ENCODE measurements at regions not wholly inside any gene's neighbourhood (a gene's known extent, or its start where the extent isn't known, plus 50 kb on each side); places are given as distances from the start of the nearest gene placed in this dataset.

DNA sequence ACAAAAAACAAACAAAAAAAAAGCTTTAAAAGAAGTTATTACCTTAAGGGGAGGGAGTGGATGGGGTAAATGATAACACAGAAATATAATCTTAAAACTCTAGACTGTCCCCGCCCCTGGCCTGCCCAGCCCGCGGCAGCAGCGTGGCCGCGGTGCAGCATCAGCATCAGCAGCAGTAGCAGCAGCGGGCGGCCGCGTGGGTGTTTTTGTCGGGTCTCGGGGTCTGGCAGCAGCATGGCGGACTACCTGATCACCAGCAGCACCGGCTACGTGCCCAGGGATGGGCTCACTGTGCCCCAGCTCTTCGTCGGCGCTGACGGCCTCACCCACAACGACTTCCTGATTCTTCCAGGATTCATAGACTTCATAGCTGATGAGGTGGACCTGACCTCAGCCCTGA lies 80.0 kb upstream of the ANKRD28 start:
- TF ChIP-seq, protein P1, sequence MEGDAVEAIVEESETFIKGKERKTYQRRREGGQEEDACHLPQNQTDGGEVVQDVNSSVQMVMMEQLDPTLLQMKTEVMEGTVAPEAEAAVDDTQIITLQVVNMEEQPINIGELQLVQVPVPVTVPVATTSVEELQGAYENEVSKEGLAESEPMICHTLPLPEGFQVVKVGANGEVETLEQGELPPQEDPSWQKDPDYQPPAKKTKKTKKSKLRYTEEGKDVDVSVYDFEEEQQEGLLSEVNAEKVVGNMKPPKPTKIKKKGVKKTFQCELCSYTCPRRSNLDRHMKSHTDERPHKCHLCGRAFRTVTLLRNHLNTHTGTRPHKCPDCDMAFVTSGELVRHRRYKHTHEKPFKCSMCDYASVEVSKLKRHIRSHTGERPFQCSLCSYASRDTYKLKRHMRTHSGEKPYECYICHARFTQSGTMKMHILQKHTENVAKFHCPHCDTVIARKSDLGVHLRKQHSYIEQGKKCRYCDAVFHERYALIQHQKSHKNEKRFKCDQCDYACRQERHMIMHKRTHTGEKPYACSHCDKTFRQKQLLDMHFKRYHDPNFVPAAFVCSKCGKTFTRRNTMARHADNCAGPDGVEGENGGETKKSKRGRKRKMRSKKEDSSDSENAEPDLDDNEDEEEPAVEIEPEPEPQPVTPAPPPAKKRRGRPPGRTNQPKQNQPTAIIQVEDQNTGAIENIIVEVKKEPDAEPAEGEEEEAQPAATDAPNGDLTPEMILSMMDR (IDR thresholded peaks at IDR 0.05), result no peak
- no peak for TF ChIP-seq POLR2A (IDR thresholded peaks at IDR 0.05)
